HG02610 (cell line): ENCODE measurements at regions not wholly inside any gene's neighbourhood (a gene's known extent, or its start where the extent isn't known, plus 50 kb on each side); places are given as distances from the start of the nearest gene placed in this dataset.

Experiments
- ATAC-seq: cut with Tn5 transposase; IDR thresholded peaks from one replicate; pipeline ENCODE4 v1.9.1; 2021; ENCODE audit warnings: mild to moderate bottlenecking, moderate library complexity; ENCODE audit not compliant: unreplicated experiment

DNA sequence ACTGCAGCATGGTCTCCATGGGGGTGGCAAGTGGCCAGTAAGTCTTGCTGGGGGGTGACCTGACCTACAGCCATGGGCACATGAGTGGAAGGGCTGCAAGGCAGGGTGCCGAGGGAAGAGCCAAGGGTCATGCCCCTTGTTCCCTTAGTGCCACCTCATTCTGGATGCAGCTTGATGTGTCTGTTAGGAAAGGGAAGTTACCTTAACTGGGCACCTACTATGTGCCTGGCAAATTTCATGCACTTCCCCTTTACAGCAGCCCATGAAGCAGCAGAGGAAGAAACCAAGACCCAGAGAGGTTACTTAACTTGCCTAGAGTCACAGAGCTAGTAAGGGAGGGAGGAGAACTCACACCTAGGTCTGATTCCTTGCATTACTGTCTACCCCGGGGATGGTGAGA lies 174.0 kb downstream of the MRPL14 start:
- ATAC-seq = no peak

DNA sequence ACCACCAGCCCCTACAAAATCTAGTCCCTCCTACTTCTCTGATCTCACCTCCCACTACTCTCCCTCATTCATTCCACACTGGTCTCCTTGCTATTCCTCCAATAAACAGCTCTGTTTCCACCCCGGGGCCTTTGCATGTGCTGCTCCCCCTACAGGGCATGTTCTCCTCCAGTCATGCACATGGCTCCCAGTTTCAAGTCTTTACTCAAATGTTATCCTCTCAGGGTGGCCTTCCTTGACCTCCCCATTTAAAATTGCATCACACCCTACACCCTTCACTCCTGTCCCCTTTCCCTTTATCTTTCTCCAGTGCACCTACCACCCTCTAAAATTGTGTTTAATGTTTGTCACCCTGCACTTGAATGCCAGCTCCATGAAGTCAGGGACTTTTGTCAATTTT lies 174.5 kb downstream of the MRPL14 start:
- no peak for ATAC-seq

DNA sequence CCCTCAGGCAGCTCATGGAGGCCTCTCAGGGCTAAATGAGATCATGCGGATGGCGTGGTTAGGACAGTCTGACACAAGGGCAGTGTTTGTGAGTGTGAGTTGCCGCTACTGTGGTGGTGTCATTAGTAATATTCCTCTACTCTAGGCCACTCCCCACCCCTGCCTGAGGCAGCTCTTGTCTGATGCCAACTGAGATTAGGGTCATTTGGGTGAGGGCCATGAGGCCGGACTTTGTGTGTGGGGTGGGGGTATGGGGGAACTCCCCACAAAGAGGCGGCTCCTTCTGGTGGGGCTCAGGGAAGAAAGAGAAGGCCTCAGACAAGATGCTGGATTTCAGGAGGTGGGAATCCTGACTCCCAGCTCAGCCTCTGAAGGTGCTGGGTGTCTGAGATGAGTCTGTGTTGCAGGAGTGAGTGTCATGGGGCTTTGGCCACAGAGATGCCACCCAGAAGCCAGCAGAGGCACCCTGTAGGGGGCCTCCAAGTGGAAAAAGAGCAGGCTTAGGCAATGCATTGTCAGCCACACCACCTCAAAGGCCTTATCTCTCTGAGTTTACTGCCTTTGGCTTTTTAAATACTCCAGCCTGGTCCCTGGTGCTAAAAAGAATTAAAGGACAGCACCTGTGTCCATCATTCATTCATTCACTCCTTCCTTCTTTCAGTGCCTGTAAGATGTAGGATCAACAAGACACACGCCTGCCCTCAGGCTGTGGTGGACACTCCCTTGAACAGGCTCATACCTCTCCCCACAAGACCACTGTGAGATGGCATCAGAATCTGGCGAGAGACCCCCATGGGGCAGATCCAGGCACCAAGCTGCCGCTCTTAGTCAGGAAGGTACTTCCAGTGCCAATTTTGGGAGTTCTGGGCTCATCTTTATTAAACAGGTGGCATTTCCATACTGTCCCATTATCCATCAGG lies 175.2 kb downstream of the MRPL14 start:
- no peak for ATAC-seq

DNA sequence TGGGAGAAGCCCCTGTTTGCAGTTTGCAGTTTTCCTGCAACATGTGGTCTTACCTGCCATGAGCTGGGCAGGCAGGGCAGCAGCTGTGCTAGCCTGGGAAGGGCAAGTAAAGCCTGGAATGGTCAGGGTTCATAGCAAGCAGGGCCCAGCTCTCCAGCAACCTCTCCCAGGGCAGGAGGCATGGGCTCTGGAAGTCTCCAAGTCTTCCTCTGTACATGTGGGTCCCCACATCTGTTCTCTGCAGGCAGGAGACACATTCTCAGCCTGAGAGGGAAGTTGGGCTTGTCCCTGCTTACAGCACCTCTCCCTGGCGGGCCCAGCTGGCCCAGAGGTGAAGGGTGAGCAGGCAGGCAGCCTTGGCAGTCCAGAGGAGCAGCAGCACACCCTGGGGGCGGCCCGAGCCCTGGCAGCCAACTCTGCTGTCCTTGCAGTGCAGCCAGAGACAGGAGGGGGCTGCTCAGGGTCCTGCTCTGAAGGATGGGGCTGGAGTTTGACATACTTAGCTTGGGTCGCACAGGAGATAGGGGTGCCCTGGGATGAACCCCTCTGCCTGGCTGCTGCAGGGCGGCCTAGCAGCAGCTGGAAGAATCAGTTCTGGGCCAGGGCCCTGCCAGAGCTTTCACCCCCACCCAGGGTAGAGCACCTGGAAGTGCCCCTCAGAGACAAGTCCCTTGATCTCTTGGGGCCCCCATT lies 176.0 kb downstream of the MRPL14 start:
- no peak for ATAC-seq

DNA sequence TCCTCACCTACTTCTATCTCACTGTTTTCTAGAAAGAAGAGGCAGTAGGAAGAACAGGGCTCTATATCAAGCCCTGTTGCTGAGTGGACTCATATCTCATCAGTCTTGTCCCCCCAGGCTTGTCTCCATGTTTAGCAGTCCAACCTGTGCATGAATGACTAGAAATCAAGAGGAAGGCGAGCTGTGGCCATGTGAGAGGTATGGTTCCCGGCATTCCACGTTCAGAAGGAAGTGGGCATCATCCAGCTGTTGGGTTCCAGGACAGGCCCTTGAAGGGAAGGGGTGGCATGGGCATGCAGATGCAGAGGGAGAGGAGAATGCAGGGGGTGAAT lies 176.6 kb downstream of the MRPL14 start:
- no peak for ATAC-seq

DNA sequence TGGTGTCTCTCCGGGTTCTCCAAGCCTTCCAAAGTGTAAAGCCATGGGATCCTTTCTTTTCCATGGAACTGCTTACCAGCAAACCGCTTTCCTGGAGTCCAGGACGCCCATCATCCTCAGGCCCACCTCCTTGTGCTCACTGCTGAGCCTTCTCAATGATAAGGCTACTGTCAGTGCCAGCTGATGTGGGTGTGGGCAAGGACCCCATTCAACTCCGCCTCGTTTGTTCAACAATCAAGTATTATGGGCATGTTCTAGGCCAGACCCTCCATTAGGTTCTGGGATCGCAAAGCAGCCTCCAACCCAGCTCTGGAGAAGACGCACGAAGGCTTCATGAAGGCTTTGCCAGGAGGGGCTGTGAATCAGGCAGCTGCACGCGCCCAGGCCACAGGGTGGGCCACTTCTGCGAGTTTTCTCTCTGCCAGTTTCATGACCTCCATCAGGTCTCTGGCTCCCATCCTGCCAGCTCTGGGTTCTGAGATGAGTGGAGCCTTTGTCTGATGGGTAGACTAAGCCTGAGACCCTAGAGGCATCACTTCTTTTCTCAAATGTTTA lies 177.1 kb downstream of the MRPL14 start:
- ATAC-seq = no peak

GRCh38 chr6:43949551-43949991 lies 177.7 kb downstream of the MRPL14 start:
- ATAC-seq = no peak

DNA sequence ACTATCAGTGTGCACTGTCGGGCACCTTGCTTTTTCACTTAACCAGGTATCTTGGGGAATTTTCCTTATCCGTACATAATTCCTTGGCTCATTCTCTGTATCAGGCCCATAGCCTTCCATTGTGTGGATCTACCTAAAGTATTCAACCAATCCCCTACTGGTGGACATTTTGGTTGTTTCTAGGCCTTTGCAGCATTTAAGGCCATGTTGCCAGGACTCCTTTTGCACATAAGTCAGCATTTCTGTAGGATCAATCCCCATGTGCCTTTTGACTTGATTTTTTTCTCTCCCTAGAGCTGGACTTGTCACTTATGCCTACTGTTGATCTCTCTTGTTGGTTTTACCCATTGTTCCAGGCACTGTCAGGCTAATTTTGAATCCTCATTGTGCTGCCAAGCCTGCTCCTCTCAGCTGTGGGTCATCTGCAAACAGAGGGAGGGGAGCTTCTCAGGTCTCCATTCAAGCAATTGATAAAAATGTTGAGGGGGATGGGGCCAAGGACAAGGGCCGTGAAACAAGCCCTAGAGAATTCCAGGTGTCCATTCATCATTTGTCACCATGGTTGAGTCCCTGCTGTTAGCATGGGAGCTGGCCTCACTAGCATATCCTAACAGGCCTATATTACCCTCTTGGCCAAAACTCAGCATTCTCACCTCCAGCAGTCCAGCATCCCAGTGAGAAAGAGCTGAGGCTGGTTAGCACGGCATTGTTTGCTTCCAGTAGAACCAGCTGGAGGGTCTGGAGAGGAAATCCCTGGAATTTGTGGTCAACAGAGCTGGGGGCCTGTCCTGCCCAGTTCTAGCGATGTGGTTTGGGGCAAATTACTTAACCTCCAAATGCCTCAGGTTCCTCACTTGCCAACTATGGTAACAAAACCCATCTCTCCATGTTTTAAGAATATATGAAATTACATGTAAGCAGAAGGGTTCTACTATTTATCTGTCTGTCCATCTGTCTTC lies 178.4 kb downstream of the MRPL14 start:
- ATAC-seq = no peak

GRCh38 chr6:43947860-43948259 lies 177.8 kb downstream of the VEGFA start:
- ATAC-seq = no peak

DNA sequence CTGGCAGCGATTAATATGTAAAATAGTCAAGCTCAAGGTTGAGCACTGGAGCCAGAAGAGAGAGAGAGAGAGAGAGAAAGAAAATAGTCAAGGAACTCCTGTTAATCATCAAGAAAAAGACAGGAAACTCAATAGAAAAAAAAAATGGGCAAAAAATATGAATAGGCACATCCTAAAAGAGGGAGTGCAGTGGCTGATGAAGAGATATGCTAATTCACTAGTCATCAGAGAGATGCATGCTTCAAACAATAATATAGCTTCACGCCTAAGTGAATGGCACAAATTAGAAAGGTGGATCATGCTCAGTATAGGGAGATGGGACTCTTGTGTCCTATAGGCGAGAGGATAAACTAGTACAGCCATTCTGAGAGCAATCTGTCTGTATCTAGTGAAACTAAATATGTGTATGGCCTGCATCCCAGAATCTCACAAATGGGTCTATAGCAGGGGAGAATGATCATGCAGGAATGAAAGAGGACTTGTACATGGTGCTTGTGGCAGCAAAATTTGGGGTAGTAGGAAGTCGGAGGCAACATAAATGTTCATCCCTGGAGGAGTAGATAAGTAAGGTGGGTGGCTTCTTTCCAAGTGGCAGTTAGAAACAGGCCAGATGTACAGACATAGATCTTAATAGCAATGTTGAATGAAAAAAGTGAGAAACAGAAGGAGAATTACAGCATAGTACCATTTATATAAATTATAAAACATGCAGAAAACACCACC lies 176.8 kb downstream of the VEGFA start:
- no peak for ATAC-seq

DNA sequence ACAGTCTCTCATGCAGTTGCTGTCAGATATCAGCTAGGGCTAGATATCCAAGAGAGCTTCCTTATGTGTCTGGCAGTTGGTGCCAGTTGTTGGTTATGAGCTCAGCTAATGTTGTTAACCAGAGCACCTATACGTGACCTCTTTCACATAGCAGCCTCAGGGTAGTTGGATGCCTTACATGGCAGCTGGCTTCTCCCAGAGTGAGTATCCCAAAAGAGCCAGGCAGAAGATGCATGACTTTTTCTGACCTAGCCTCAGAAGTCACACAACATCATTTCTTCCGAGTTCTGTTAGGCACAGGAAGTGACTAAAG lies 175.7 kb downstream of the VEGFA start:
- no peak for ATAC-seq

GRCh38 chr6:43944908-43945767 lies 175.1 kb downstream of the VEGFA start:
- ATAC-seq = no peak

GRCh38 chr6:43943781-43944250 lies 173.8 kb downstream of the VEGFA start:
- no peak for ATAC-seq

GRCh38 chr6:43943099-43943766 lies 173.2 kb downstream of the VEGFA start:
- no peak for ATAC-seq

- no peak for ATAC-seq
Observed at GRCh38 chr6:43942616-43943015, 172.6 kb downstream of the VEGFA start.

GRCh38 chr6:43942011-43942442 lies 172.0 kb downstream of the VEGFA start:
- no peak for ATAC-seq

GRCh38 chr6:43941174-43941573 lies 171.2 kb downstream of the VEGFA start:
- no peak for ATAC-seq

DNA sequence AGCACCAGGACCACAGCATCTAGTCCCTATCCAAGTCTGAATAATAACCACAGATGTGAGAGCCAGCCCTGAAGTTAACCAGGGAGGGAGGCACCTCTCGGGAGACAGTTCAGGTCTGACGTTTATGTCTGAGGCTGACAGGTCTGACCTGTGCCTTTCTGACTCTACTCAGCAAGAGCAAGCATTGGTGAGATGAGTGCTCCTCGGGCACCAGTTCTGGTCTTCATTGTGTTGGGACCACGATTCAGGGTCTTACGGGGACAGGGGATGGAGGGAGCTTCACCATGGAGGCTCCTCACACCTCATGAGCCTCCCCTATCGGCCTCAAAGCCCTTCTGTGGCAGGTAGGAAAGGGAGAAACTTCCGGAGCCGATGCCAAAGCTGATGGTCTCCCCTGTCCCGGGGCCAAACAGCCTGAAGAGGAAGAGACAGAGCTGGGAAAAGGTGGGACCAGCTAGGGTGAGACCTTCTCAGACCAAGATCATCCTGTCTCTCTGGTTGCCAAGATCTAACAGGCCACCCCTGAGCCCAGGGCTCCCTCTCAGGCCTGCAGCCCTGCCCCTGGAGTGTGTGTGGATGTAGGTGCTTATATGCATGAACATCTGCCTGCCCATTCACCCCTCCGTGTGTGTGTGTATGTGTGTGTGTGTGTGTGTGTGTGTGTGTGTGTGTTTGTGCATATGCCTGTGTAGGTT lies 170.5 kb downstream of the VEGFA start:
- no peak for ATAC-seq
